Osteocyte (in vitro differentiated cells): ENCODE measurements at regions not wholly inside any gene's neighbourhood (a gene's known extent, or its start where the extent isn't known, plus 50 kb on each side); places are given as distances from the start of the nearest gene placed in this dataset.

Source experiments
- DNase-seq: peaks from one replicate; pipeline ENCODE4 v3.0.0; 2021; ENCODE audit warnings: mixed read lengths; ENCODE audit not compliant: unreplicated experiment; ENCODE audit errors: extremely low spot score
- H3K27ac Mint-ChIP-seq: one replicate; pipeline ENCODE4 v1.8.0; 2021; ENCODE audit warnings: mild to moderate bottlenecking, mixed read lengths; ENCODE audit not compliant: unreplicated experiment
- H3K27me3 Mint-ChIP-seq: one replicate; pipeline ENCODE4 v1.8.0; 2021; ENCODE audit warnings: mixed read lengths; ENCODE audit not compliant: unreplicated experiment
- H3K36me3 Mint-ChIP-seq: one replicate; pipeline ENCODE4 v1.8.0; 2021; ENCODE audit warnings: mixed read lengths; ENCODE audit not compliant: unreplicated experiment
- H3K4me1 Mint-ChIP-seq: one replicate; pipeline ENCODE4 v1.8.0; 2021; ENCODE audit warnings: mixed read lengths; ENCODE audit not compliant: unreplicated experiment
- H3K4me3 Mint-ChIP-seq: one replicate; pipeline ENCODE4 v1.8.0; 2021; ENCODE audit warnings: mild to moderate bottlenecking, moderate library complexity, mixed read lengths; ENCODE audit not compliant: unreplicated experiment
- H3K9me3 Mint-ChIP-seq: one replicate; pipeline ENCODE4 v1.8.0; 2021; ENCODE audit warnings: mixed read lengths; ENCODE audit not compliant: unreplicated experiment
- TF ChIP-seq, protein P1 (sequence below): fragments of 200-600 bp; sonication (generic); IDR thresholded peaks from 2 replicates; pipeline ENCODE4 v1.5.0; 2021; ENCODE audit warnings: antibody characterized with exemption, mild to moderate bottlenecking, moderate library complexity

DNA sequence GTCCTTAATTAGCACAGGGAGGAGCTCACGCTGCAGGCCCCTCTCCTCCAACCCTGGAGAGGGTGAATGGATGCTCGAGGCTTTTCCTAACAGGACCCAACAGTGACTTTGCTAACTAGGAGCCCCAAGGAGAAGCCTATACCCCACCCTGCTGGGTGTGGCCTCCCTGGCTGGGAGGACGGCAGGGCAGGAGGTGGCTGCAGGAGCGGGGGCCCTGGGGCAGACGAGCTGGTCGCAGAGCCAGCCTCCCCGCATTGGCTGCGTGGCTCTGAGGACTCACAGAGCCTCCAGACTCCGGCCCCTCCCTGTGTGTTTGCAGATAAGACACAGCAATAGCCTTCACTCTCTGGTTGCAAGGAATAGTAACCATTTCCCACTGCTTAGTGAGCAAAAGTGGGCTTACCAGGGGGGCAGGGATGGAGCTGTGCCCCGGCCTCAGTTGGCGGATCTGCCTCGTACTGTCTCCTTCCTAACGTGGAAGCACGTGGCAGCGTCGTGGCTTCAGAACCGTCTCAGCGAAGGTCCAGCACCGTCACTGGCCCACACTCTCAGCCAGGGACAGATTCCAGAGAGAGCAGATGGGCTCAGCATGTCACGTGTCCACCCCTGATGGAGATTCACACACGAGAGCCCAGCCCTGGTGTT lies 1087.5 kb downstream of the BRD1 start:
- no peaks in the 10 kb centered on the region for H3K9me3 Mint-ChIP-seq
- no peaks in the 10 kb centered on the region for H3K27me3 Mint-ChIP-seq
- TF ChIP-seq, protein P1, sequence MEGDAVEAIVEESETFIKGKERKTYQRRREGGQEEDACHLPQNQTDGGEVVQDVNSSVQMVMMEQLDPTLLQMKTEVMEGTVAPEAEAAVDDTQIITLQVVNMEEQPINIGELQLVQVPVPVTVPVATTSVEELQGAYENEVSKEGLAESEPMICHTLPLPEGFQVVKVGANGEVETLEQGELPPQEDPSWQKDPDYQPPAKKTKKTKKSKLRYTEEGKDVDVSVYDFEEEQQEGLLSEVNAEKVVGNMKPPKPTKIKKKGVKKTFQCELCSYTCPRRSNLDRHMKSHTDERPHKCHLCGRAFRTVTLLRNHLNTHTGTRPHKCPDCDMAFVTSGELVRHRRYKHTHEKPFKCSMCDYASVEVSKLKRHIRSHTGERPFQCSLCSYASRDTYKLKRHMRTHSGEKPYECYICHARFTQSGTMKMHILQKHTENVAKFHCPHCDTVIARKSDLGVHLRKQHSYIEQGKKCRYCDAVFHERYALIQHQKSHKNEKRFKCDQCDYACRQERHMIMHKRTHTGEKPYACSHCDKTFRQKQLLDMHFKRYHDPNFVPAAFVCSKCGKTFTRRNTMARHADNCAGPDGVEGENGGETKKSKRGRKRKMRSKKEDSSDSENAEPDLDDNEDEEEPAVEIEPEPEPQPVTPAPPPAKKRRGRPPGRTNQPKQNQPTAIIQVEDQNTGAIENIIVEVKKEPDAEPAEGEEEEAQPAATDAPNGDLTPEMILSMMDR = no peak
- no peaks in the 10 kb centered on the region for H3K36me3 Mint-ChIP-seq
- no peaks in the 10 kb centered on the region for H3K4me1 Mint-ChIP-seq
- H3K27ac Mint-ChIP-seq = no peak overlapping the region
- DNase-seq = peak; percentile 80
- H3K4me3 Mint-ChIP-seq = no peak overlapping the region

DNA sequence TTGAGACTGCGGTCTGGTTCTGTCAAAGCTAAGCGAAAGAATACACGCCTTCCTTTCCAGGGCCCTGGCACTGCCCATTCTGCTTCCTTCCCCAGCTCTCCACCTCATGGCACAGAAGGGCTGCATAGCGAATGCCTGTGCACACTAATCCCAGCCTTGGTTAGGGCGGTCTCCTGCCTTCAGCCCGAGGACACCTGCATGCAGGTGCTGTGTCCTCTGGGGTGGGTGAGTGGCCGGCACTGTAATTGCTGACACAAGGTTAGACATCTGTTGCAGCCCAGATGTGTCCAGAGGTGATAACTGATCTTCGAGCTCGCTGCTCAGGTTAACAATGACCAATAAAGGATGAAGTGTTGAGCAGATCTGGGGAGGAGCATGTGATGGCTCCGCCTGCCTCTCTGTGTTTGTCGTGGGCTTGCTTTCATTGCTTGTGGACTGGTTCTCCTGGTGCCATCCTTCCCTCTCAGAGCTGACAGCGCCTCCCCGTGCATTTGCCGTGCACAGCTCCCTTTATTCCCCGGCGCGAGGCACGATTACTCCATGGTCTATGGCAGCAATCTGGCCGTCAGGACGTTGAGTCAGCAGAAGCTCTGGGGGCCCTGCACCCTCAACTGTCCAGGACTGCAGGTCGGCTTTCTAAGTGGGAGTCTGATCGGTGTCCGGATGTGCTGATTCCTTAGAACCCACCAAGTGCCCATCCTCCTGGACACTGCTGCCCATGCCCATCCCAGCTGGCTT lies 1088.2 kb downstream of the BRD1 start:
- no peaks in the 10 kb centered on the region for H3K9me3 Mint-ChIP-seq

DNA sequence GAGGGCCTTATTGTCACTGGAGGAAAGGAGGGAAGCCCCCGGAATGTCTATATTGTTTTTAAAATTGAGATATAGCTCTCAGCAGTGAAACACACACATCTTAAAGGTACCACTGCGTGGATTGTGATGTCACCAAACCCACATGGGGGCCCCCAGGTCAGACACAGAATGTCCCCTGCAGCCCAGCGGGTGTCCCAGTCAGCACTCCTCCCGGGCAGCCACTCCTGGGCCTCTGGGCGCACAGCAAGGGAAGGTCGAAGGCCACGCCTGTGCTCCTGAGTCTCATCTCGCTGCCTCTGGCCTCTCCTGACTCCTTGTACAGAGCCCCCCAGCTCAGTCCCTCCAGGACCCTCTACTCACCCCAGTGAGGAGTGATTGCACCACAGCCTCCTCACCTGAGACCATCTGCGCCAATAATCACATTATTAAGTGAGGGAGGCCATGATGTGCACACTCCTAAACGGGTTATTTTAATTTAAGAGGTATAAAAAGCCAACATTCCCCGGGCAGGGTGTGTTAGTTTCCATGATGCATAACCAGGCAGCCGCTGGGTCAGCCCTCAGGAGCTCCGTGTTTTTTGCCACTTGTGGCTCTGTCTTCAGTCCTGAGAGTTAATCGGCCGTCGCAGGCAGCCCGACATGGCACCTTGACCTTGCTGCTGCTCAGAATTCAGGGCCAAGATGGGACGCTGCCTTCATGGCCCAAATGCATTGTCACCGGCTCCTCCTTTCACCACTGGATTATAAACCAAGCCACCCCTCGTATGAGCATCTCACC lies 1089.3 kb downstream of the BRD1 start:
- Mint-ChIP-seq H3K36me3 (no peaks in the 10 kb centered on the region), H3K4me3 (no peak overlapping the region), H3K27me3 (no peaks in the 10 kb centered on the region), H3K27ac (no peak overlapping the region), H3K9me3 (no peaks in the 10 kb centered on the region), H3K4me1 (no peaks in the 10 kb centered on the region)
- DNase-seq = no peak
- TF ChIP-seq, protein P1 = no peak

More for the DNA sequence above, 1088.2 kb downstream of the BRD1 start:
- TF ChIP-seq, protein P1 = no peak
- DNase-seq = no peak
- Mint-ChIP-seq H3K27ac (no peak overlapping the region), H3K36me3 (no peaks in the 10 kb centered on the region), H3K4me3 (no peak overlapping the region), H3K27me3 (no peaks in the 10 kb centered on the region), H3K4me1 (no peaks in the 10 kb centered on the region)

DNA sequence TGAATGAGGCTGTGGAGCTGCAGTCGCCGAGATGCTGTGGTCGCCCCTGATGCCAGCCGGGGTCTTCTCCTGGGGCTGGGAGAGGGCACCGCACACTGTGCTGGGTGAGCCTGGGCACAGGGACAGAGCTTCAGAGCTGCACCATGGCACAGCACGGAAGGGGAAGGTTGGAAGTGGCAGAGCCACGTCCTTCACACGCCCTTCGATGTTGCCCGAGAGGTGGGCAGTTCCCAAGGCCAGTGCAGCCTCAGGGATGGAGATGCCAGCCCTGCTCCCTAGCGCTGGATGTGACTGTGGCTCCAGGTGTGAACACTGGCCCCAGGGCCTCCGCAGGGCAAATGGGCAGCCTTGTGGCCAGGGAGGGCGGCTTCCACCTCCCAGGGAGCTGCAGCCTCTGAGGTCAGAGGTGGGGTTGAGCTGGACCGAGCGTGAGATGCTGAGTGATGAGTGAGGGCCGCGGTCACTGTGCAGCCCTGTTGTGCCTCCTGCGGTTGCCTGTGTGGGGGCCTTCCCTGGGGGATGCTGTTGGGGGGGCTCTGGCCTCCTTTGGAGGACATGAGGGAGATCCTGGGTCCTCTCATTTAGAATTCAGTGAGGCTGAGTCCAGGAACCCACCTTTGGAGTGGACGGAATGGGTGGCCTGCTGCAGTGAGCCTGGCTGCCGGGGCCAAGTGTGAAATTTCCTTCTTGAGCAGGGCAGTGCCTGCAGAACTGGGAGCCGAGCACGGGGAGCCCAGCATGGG lies 1090.0 kb downstream of the BRD1 start:
- no peaks in the 10 kb centered on the region for H3K36me3 Mint-ChIP-seq
- no peak overlapping the region for H3K27ac Mint-ChIP-seq
- H3K4me3 Mint-ChIP-seq = no peak overlapping the region
- no peaks in the 10 kb centered on the region for H3K9me3 Mint-ChIP-seq
- no peaks in the 10 kb centered on the region for H3K4me1 Mint-ChIP-seq
- TF ChIP-seq, protein P1 = no peak
- no peaks in the 10 kb centered on the region for H3K27me3 Mint-ChIP-seq
- no peak for DNase-seq
